ENCODE measurements at regions not wholly inside any gene's neighbourhood (a gene's known extent, or its start where the extent isn't known, plus 50 kb on each side); places are given as distances from the start of the nearest gene placed in this dataset.

GRCh38 chr10:128375171-128375570 lies 248.9 kb upstream of the MKI67 start:
- no peak for ATAC-seq (ENCODE audit: insufficient read depth, low read depth)
- Histone ChIP-seq H3K9ac (ENCODE audit: low read depth, low read length) (no peak overlapping the region), H3K36me3 (ENCODE audit: insufficient read depth, low read length) (no peaks in the 10 kb centered on the region), H3K4me1 (ENCODE audit: insufficient read depth, low read length) (no peaks in the 10 kb centered on the region), H4K20me1 (ENCODE audit: insufficient read depth, low read length) (no peaks in the 10 kb centered on the region), H3K27ac (ENCODE audit: low read length) (no peak overlapping the region), H3K4me3 (ENCODE audit: low read depth in 1 of 2, low read length in 2 of 2) (no peak overlapping the region), H3K79me2 (ENCODE audit: insufficient read depth, low read length) (no peaks in the 10 kb centered on the region), H3K4me2 (ENCODE audit: insufficient read depth, low read length) (no peak overlapping the region), H2AFZ (ENCODE audit: low read depth, low read length) (no peak overlapping the region), H3K9me3 (ENCODE audit: insufficient read depth, low read length, severe bottlenecking) (no peaks in the 10 kb centered on the region), H3K27me3 (ENCODE audit: insufficient read depth, low read length, poor library complexity) (peaks cover 10% of the 10 kb centered on the region)
- DNase-seq, result no peak
- TF ChIP-seq EZH2 (IDR thresholded peaks at IDR 0.05; ENCODE audit: borderline replicate concordance, low read depth, low read length, severe bottlenecking), result no peak

DNA sequence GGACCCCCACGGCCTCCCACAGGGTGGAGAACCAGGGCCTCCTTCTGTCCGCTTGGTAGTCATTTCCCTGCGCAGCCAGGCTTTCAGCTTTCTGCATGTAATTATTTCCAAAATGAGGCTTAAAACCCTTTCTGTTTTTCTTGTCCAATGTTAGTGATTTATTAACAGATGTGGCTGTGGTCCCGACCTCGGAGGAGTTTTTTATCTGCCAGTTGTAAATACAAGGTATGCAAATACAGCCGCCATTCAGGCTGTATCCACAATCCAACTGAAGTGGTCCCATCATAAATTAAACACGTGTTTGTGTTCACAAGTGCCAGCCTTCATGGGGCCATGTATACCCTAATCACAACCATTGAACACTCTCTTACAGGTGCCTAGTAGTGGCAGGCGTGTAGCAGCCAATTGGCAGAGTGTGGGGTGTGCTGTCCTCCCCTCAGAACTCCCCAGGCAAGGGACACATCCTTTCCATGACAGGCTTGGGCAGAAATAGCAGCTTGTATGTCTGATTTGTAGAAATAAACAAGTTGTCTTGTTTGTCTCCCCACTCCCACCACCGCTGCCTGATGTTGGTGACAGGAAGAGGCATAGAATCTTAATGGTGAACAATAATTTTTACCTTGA lies 251.3 kb upstream of the MKI67 start:
- H3K9me3 ChIP-seq (ENCODE audit: insufficient read depth, low read length, severe bottlenecking), result no peaks in the 10 kb centered on the region
- ATAC-seq (ENCODE audit: insufficient read depth, low read depth), result no peak
- H2AFZ ChIP-seq (ENCODE audit: low read depth, low read length), result no peak overlapping the region
- no peaks in the 10 kb centered on the region for H3K4me1 ChIP-seq (ENCODE audit: insufficient read depth, low read length)
- no peak overlapping the region for H3K9ac ChIP-seq (ENCODE audit: low read depth, low read length)
- TF ChIP-seq EZH2 (IDR thresholded peaks at IDR 0.05; ENCODE audit: borderline replicate concordance, low read depth, low read length, severe bottlenecking), result no peak
- TF ChIP-seq, protein P1, sequence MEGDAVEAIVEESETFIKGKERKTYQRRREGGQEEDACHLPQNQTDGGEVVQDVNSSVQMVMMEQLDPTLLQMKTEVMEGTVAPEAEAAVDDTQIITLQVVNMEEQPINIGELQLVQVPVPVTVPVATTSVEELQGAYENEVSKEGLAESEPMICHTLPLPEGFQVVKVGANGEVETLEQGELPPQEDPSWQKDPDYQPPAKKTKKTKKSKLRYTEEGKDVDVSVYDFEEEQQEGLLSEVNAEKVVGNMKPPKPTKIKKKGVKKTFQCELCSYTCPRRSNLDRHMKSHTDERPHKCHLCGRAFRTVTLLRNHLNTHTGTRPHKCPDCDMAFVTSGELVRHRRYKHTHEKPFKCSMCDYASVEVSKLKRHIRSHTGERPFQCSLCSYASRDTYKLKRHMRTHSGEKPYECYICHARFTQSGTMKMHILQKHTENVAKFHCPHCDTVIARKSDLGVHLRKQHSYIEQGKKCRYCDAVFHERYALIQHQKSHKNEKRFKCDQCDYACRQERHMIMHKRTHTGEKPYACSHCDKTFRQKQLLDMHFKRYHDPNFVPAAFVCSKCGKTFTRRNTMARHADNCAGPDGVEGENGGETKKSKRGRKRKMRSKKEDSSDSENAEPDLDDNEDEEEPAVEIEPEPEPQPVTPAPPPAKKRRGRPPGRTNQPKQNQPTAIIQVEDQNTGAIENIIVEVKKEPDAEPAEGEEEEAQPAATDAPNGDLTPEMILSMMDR (IDR thresholded peaks at IDR 0.05; ENCODE audit: borderline replicate concordance, extremely low read depth, low read length, poor library complexity, severe bottlenecking), result no peak
- no peak for DNase-seq
- no peaks in the 10 kb centered on the region for H4K20me1 ChIP-seq (ENCODE audit: insufficient read depth, low read length)
- H3K36me3 ChIP-seq (ENCODE audit: insufficient read depth, low read length), result no peaks in the 10 kb centered on the region
- no peak overlapping the region for H3K4me3 ChIP-seq (ENCODE audit: low read depth in 1 of 2, low read length in 2 of 2)
- no peak overlapping the region for H3K27ac ChIP-seq (ENCODE audit: low read length)
- H3K79me2 ChIP-seq (ENCODE audit: insufficient read depth, low read length), result no peaks in the 10 kb centered on the region
- H3K27me3 ChIP-seq (ENCODE audit: insufficient read depth, low read length, poor library complexity), result peaks cover 6% of the 10 kb centered on the region
- H3K4me2 ChIP-seq (ENCODE audit: insufficient read depth, low read length), result no peak overlapping the region

DNA sequence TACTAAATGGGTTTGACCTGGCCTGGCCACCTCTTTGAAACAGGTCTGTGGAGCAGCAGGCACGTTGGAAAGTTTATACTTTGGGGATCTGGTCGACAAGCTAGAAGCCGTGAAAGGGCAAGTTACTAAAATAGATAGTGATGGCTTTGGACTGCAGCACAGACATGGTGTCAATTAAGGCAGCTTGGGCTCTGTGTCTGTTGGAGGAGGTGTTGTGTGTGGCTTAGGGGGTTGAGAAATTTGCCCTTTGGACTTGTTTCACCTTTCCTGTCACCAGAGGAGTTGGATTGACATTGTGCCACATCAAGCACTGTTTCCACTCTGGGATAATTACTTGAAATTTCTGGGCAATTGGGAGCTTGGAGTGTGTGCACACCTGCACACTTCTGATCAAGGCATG lies 251.8 kb upstream of the MKI67 start:
- Histone ChIP-seq H3K4me2 (ENCODE audit: insufficient read depth, low read length) (no peak overlapping the region), H3K4me1 (ENCODE audit: insufficient read depth, low read length) (no peaks in the 10 kb centered on the region), H3K27me3 (ENCODE audit: insufficient read depth, low read length, poor library complexity) (peaks cover 6% of the 10 kb centered on the region), H3K4me3 (ENCODE audit: low read depth in 1 of 2, low read length in 2 of 2) (no peak overlapping the region), H3K36me3 (ENCODE audit: insufficient read depth, low read length) (no peaks in the 10 kb centered on the region), H3K9ac (ENCODE audit: low read depth, low read length) (no peak overlapping the region), H3K9me3 (ENCODE audit: insufficient read depth, low read length, severe bottlenecking) (no peaks in the 10 kb centered on the region), H2AFZ (ENCODE audit: low read depth, low read length) (no peak overlapping the region), H4K20me1 (ENCODE audit: insufficient read depth, low read length) (no peaks in the 10 kb centered on the region), H3K79me2 (ENCODE audit: insufficient read depth, low read length) (no peaks in the 10 kb centered on the region), H3K27ac (ENCODE audit: low read length) (no peak overlapping the region)
- no peak for ATAC-seq (ENCODE audit: insufficient read depth, low read depth)
- no peak for DNase-seq
- TF ChIP-seq, protein P1 (IDR thresholded peaks at IDR 0.05; ENCODE audit: borderline replicate concordance, extremely low read depth, low read length, poor library complexity, severe bottlenecking), result no peak
- TF ChIP-seq EZH2 (IDR thresholded peaks at IDR 0.05; ENCODE audit: borderline replicate concordance, low read depth, low read length, severe bottlenecking), result no peak

DNA sequence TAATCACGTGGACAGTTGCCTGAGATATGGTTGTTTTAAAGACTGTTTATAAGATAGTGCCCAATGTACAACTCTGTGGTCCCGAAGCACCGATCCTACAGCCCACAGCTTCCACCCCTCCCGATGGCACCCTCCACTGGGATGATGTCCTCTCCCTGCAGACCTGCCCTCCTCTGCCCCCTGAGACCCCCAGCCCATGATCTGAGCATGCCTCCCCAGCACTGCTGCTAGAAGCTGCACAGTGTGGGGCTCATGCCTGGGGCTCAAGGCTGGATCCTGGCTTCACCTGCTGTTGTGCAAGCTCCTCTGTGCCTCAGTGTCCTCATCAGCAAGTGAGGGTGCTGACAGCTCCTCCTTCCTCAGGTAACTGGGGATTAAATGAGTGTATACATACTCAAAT lies 254.7 kb upstream of the MKI67 start:
- no peaks in the 10 kb centered on the region for H3K4me1 ChIP-seq (ENCODE audit: insufficient read depth, low read length)
- no peak overlapping the region for H2AFZ ChIP-seq (ENCODE audit: low read depth, low read length)
- no peaks in the 10 kb centered on the region for H3K36me3 ChIP-seq (ENCODE audit: insufficient read depth, low read length)
- no peak overlapping the region for H3K27ac ChIP-seq (ENCODE audit: low read length)
- no peaks in the 10 kb centered on the region for H3K9me3 ChIP-seq (ENCODE audit: insufficient read depth, low read length, severe bottlenecking)
- no peaks in the 10 kb centered on the region for H4K20me1 ChIP-seq (ENCODE audit: insufficient read depth, low read length)
- ATAC-seq (ENCODE audit: insufficient read depth, low read depth), result no peak
- peaks cover 2% of the 10 kb centered on the region for H3K27me3 ChIP-seq (ENCODE audit: insufficient read depth, low read length, poor library complexity)
- H3K4me3 ChIP-seq (ENCODE audit: low read depth in 1 of 2, low read length in 2 of 2), result no peak overlapping the region
- no peak for DNase-seq
- H3K9ac ChIP-seq (ENCODE audit: low read depth, low read length), result no peak overlapping the region
- TF ChIP-seq, protein P1 (IDR thresholded peaks at IDR 0.05; ENCODE audit: borderline replicate concordance, extremely low read depth, low read length, poor library complexity, severe bottlenecking), result no peak
- no peak for TF ChIP-seq EZH2 (IDR thresholded peaks at IDR 0.05; ENCODE audit: borderline replicate concordance, low read depth, low read length, severe bottlenecking)
- H3K79me2 ChIP-seq (ENCODE audit: insufficient read depth, low read length), result no peaks in the 10 kb centered on the region
- no peak overlapping the region for H3K4me2 ChIP-seq (ENCODE audit: insufficient read depth, low read length)
